ENCODE measurements at regions not wholly inside any gene's neighbourhood (a gene's known extent, or its start where the extent isn't known, plus 50 kb on each side); places are given as distances from the start of the nearest gene placed in this dataset.

DNA sequence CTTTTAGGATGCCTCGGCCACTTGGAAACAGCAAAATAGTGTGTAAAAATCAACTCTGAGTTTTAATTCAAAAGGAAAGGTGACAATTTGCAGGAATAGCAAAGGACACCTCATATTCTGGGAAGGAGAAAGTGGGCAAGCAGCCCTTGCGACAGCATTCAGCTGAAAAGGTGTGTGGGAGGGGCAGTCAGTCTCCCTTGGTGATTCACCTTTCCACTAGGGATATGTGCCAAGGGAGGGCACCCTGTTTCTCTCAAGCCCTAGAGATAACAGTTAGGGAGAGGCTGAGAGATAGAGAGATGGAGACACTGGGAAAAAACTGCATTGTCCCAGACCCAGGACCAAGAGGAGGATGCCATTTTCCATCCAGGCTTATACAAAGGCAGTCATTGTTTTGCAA, 228.1 kb downstream of the EPM2A start:
- Histone ChIP-seq H3K9me3 (ENCODE audit: control insufficient read depth in 4 of 4, low read length in 3 of 4) (peaks cover 0 to 7% (median 5%) of the 10 kb centered on the region in 4 donors), H3K4me1 (ENCODE audit: control insufficient read depth in 4 of 4, insufficient read depth in 4 of 4, low read length in 3 of 4) (no peaks in the 10 kb centered on the region), H3K27ac (ENCODE audit: low read depth in 1 of 2, low read length in 2 of 2) (no peak overlapping the region), H3K36me3 (ENCODE audit: control insufficient read depth in 4 of 4, insufficient read depth in 3 of 4, low read depth in 1 of 4, low read length in 3 of 4) (no peaks in the 10 kb centered on the region), H3K9ac (ENCODE audit: low read depth in 1 of 2, low read length in 2 of 2) (no peak overlapping the region), H3K4me3 (ENCODE audit: low read depth in 1 of 3, low read length in 3 of 3) (no peak overlapping the region), H3K27me3 (ENCODE audit: control insufficient read depth in 4 of 4, insufficient read depth in 4 of 4, low read length in 3 of 4) (no peaks in the 10 kb centered on the region)
- no peak for DNase-seq (ENCODE audit: low spot score)
- TF ChIP-seq, protein P1, sequence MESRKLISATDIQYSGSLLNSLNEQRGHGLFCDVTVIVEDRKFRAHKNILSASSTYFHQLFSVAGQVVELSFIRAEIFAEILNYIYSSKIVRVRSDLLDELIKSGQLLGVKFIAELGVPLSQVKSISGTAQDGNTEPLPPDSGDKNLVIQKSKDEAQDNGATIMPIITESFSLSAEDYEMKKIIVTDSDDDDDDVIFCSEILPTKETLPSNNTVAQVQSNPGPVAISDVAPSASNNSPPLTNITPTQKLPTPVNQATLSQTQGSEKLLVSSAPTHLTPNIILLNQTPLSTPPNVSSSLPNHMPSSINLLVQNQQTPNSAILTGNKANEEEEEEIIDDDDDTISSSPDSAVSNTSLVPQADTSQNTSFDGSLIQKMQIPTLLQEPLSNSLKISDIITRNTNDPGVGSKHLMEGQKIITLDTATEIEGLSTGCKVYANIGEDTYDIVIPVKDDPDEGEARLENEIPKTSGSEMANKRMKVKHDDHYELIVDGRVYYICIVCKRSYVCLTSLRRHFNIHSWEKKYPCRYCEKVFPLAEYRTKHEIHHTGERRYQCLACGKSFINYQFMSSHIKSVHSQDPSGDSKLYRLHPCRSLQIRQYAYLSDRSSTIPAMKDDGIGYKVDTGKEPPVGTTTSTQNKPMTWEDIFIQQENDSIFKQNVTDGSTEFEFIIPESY (IDR thresholded peaks at IDR 0.05): no peak
- TF ChIP-seq RAD21 (IDR thresholded peaks at IDR 0.05) (no peak), TAF1 (conservative IDR thresholded peaks at IDR 0.05) (no peak), HNF4G (IDR thresholded peaks at IDR 0.05) (no peak)
- TF ChIP-seq, protein P2, sequence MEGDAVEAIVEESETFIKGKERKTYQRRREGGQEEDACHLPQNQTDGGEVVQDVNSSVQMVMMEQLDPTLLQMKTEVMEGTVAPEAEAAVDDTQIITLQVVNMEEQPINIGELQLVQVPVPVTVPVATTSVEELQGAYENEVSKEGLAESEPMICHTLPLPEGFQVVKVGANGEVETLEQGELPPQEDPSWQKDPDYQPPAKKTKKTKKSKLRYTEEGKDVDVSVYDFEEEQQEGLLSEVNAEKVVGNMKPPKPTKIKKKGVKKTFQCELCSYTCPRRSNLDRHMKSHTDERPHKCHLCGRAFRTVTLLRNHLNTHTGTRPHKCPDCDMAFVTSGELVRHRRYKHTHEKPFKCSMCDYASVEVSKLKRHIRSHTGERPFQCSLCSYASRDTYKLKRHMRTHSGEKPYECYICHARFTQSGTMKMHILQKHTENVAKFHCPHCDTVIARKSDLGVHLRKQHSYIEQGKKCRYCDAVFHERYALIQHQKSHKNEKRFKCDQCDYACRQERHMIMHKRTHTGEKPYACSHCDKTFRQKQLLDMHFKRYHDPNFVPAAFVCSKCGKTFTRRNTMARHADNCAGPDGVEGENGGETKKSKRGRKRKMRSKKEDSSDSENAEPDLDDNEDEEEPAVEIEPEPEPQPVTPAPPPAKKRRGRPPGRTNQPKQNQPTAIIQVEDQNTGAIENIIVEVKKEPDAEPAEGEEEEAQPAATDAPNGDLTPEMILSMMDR (IDR thresholded peaks at IDR 0.05; ENCODE audit: low read depth, low read length, missing input control): no peak
- 89% methylated on average over 2 of the region's 2 CpGs for WGBS

DNA sequence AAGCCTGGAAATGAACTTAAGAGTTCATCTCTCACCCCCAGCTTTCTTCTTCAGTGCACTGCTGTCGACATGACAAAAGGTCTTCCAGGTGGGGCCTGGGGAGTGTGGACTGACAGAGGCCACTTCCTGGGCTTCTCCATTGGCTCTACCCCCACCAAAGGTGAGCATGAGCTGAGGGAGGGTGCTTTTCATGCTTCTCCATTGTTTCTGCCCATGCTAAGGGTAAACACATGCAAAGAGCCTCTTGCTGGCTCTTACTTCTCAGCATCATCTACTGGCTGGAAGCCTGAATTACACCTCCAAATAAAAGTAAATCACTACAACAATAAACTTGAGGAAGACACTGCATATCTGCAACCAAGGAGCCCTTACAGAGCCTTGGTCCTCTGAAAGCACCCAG, 227.2 kb downstream of the EPM2A start:
- no peak for DNase-seq (ENCODE audit: low spot score)
- Histone ChIP-seq H3K4me3 (ENCODE audit: low read depth in 1 of 3, low read length in 3 of 3) (no peak overlapping the region), H3K36me3 (ENCODE audit: control insufficient read depth in 4 of 4, insufficient read depth in 3 of 4, low read depth in 1 of 4, low read length in 3 of 4) (no peaks in the 10 kb centered on the region), H3K27ac (ENCODE audit: low read depth in 1 of 2, low read length in 2 of 2) (no peak overlapping the region), H3K4me1 (ENCODE audit: control insufficient read depth in 4 of 4, insufficient read depth in 4 of 4, low read length in 3 of 4) (no peaks in the 10 kb centered on the region), H3K27me3 (ENCODE audit: control insufficient read depth in 4 of 4, insufficient read depth in 4 of 4, low read length in 3 of 4) (no peaks in the 10 kb centered on the region), H3K9me3 (ENCODE audit: control insufficient read depth in 4 of 4, low read length in 3 of 4) (peaks cover 0 to 7% (median 5%) of the 10 kb centered on the region in 4 donors), H3K9ac (ENCODE audit: low read depth in 1 of 2, low read length in 2 of 2) (no peak overlapping the region)
- TF ChIP-seq HNF4A (conservative IDR thresholded peaks at IDR 0.05) (no peak), RAD21 (IDR thresholded peaks at IDR 0.05) (peak; percentile 6 to 47)
- 70% methylated on average over 1 of the region's 1 CpG for WGBS

DNA sequence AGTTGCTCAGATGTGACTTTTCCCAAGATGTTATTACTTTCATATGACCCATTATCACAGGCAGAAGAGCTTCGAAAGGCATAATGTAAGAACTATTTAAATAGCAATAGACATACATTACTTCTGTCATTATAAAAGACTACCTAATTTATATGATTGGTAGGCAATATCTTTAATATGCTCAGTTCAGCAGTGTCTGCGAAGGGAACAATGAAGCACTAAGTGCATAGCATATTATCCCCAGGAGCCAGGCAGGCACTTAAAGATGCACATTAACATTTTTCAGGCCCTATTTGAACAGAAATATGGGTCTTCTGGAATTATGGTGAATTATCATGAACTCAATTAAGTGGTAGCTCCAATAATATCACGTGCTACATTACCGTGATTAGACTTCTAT, 217.8 kb downstream of the EPM2A start:
- no peaks in the 10 kb centered on the region for H3K9me3 ChIP-seq (ENCODE audit: control insufficient read depth in 4 of 4, low read length in 3 of 4)
- no peak overlapping the region for H3K4me3 ChIP-seq (ENCODE audit: low read depth in 1 of 3, low read length in 3 of 3)
- DNase-seq (ENCODE audit: low spot score): no peak
- H3K9ac ChIP-seq (ENCODE audit: low read depth in 1 of 2, low read length in 2 of 2): no peak overlapping the region
- no peaks in the 10 kb centered on the region for H3K4me1 ChIP-seq (ENCODE audit: control insufficient read depth in 4 of 4, insufficient read depth in 4 of 4, low read length in 3 of 4)
- no peak overlapping the region for H3K27ac ChIP-seq (ENCODE audit: low read depth in 1 of 2, low read length in 2 of 2)
- no peaks in the 10 kb centered on the region for H3K27me3 ChIP-seq (ENCODE audit: control insufficient read depth in 4 of 4, insufficient read depth in 4 of 4, low read length in 3 of 4)
- TF ChIP-seq HNF4A (conservative IDR thresholded peaks at IDR 0.05) (no peak), SP1 (IDR thresholded peaks at IDR 0.05) (no peak), FOXA2 (IDR thresholded peaks at IDR 0.05) (no peak), RAD21 (IDR thresholded peaks at IDR 0.05) (no peak), FOXA1 (IDR thresholded peaks at IDR 0.05) (no peak), GABPA (IDR thresholded peaks at IDR 0.05 in 1 of 2, conservative IDR thresholded peaks at IDR 0.05 in 1 of 2) (no peak)
- TF ChIP-seq, protein P1 (IDR thresholded peaks at IDR 0.05): no peak
- TF ChIP-seq, protein P3, sequence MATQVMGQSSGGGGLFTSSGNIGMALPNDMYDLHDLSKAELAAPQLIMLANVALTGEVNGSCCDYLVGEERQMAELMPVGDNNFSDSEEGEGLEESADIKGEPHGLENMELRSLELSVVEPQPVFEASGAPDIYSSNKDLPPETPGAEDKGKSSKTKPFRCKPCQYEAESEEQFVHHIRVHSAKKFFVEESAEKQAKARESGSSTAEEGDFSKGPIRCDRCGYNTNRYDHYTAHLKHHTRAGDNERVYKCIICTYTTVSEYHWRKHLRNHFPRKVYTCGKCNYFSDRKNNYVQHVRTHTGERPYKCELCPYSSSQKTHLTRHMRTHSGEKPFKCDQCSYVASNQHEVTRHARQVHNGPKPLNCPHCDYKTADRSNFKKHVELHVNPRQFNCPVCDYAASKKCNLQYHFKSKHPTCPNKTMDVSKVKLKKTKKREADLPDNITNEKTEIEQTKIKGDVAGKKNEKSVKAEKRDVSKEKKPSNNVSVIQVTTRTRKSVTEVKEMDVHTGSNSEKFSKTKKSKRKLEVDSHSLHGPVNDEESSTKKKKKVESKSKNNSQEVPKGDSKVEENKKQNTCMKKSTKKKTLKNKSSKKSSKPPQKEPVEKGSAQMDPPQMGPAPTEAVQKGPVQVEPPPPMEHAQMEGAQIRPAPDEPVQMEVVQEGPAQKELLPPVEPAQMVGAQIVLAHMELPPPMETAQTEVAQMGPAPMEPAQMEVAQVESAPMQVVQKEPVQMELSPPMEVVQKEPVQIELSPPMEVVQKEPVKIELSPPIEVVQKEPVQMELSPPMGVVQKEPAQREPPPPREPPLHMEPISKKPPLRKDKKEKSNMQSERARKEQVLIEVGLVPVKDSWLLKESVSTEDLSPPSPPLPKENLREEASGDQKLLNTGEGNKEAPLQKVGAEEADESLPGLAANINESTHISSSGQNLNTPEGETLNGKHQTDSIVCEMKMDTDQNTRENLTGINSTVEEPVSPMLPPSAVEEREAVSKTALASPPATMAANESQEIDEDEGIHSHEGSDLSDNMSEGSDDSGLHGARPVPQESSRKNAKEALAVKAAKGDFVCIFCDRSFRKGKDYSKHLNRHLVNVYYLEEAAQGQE (IDR thresholded peaks at IDR 0.05): no peak
- TF ChIP-seq, protein P2 (IDR thresholded peaks at IDR 0.05; ENCODE audit: low read depth, low read length, missing input control): no peak
- H3K36me3 ChIP-seq (ENCODE audit: control insufficient read depth in 4 of 4, insufficient read depth in 3 of 4, low read depth in 1 of 4, low read length in 3 of 4): no peaks in the 10 kb centered on the region
- 90% methylated on average over 4 of the region's 4 CpGs for WGBS

Data from liver (tissue), 8 donors.